ENCODE measurements at regions not wholly inside any gene's neighbourhood (a gene's known extent, or its start where the extent isn't known, plus 50 kb on each side); places are given as distances from the start of the nearest gene placed in this dataset.

- TF ChIP-seq MAZ (IDR thresholded peaks at IDR 0.05; ENCODE audit: borderline replicate concordance, low read depth, low read length): no peak
- no peak for TF ChIP-seq CTCF (IDR thresholded peaks at IDR 0.05)
- no peak for TF ChIP-seq RFX5 (IDR thresholded peaks at IDR 0.05)
- TF ChIP-seq REST (IDR thresholded peaks at IDR 0.05): no peak
- no peak for TF ChIP-seq POLR2AphosphoS2 (conservative IDR thresholded peaks at IDR 0.05; ENCODE audit: low read length)
- no peak for TF ChIP-seq SMC3 (IDR thresholded peaks at IDR 0.05)
- no peak for TF ChIP-seq TP53 (CRISPR knock-in tag; IDR thresholded peaks at IDR 0.05)
- TF ChIP-seq RCOR1 (IDR thresholded peaks at IDR 0.05; ENCODE audit: low read depth, low read length): no peak
- TF ChIP-seq RAD21 (conservative IDR thresholded peaks at IDR 0.05 in 1 of 2, IDR thresholded peaks at IDR 0.05 in 1 of 2): no peak
These were observed 1531.1 kb downstream of the MRPL39 start for GRCh38 chr21:24076179-24076578.

Data from A549 (cell line).